CD8-positive, alpha-beta memory T cell (primary cell): ENCODE measurements at regions not wholly inside any gene's neighbourhood (a gene's known extent, or its start where the extent isn't known, plus 50 kb on each side); places are given as distances from the start of the nearest gene placed in this dataset.

ENCODE experiments used
- CTCF ChIA-PET: fragments of 350-600 bp; sonication (Branson Sonifier 250); formaldehyde crosslinking; loops from one replicate; lab custom pipeline; 2021; ENCODE audit warnings: antibody characterized with exemption; lab: Charles Lee
- POLR2A ChIA-PET: fragments of 350-600 bp; sonication (Branson Sonifier 250); formaldehyde crosslinking; loops from one replicate; lab custom pipeline; 2021; ENCODE audit warnings: antibody characterized with exemption; lab: Charles Lee
- DNase-seq, 5 donors: peaks; one replicate each; pipeline versions ENCODE4 v3.0.0 to v3.0.0-alpha.2; 2020 to 2022; ENCODE audit warnings: mixed read lengths in 1 of 5
- H3K27ac ChIP-seq: one replicate; pipeline ENCODE4 v1.7.0; 2013; ENCODE audit warnings: low read depth, mild to moderate bottlenecking, low read length, moderate library complexity
- H3K27me3 ChIP-seq: 2 replicates; pipeline ENCODE4 v1.7.0; 2013; ENCODE audit warnings: low read length, mild to moderate bottlenecking; ENCODE audit not compliant: insufficient read depth, poor library complexity, severe bottlenecking
- H3K36me3 ChIP-seq: 2 replicates; pipeline ENCODE4 v1.7.0; 2013; ENCODE audit warnings: mild to moderate bottlenecking, low read length, moderate library complexity; ENCODE audit not compliant: insufficient read depth
- H3K4me1 ChIP-seq: 2 replicates; pipeline ENCODE4 v1.7.0; 2013; ENCODE audit warnings: mild to moderate bottlenecking, low read length, moderate library complexity; ENCODE audit not compliant: insufficient read depth
- H3K4me3 ChIP-seq: 2 replicates; pipeline ENCODE4 v1.7.0; 2013; ENCODE audit warnings: mild to moderate bottlenecking, low read length
- H3K9me3 ChIP-seq: 2 replicates; pipeline ENCODE4 v1.7.0; 2013; ENCODE audit warnings: mild to moderate bottlenecking, low read length
- H3K27ac Mint-ChIP-seq, 8 donors: one replicate each; pipeline ENCODE4 v1.8.0; 2020 to 2021; ENCODE audit warnings: mixed read lengths in 8 of 8, mild to moderate bottlenecking in 6 of 8, inconsistent platforms in 3 of 8, moderate library complexity in 3 of 8
- H3K27me3 Mint-ChIP-seq, 2 donors: one replicate each; pipeline ENCODE4 v1.8.0; 2020 to 2021; ENCODE audit warnings: mixed read lengths in 2 of 2, mild to moderate bottlenecking in 1 of 2, moderate library complexity in 1 of 2
- H3K36me3 Mint-ChIP-seq, 3 donors: one replicate each; pipeline ENCODE4 v1.8.0; 2020 to 2021; ENCODE audit warnings: mixed read lengths in 3 of 3, inconsistent platforms in 1 of 3, mild to moderate bottlenecking in 1 of 3
- H3K4me1 Mint-ChIP-seq, 3 donors: one replicate each; pipeline ENCODE4 v1.8.0; 2020 to 2021; ENCODE audit warnings: mixed read lengths in 3 of 3, inconsistent platforms in 1 of 3, mild to moderate bottlenecking in 1 of 3
- H3K4me3 Mint-ChIP-seq, 7 donors: one replicate each; pipeline ENCODE4 v1.8.0; 2020 to 2021; ENCODE audit warnings: mixed read lengths in 7 of 7, mild to moderate bottlenecking in 6 of 7, moderate library complexity in 4 of 7, inconsistent platforms in 2 of 7
- H3K9me3 Mint-ChIP-seq, 5 donors: one replicate each; pipeline ENCODE4 v1.8.0; 2020 to 2022; ENCODE audit warnings: mixed read lengths in 5 of 5, mild to moderate bottlenecking in 3 of 5, moderate library complexity in 2 of 5, inconsistent platforms in 1 of 5

DNA sequence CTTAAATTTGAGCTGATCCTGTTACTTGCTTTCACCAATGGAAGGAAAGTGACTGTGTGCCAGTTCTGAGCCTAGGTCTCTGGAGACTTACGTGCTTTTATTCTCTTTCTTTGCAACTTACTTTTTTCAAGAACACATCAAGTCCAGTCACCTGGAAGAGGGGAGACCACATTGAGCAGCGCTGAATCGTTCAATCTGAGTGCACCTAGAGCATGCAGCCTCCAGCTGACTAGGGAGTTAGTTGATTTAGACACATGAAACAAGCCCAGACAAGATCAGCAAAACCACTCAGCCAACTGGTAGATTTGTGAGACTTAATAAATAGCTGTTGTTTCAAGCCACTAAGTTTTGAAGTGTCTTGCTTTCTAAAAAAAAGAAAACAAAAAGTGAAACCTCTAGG is 1014.8 kb upstream of the FBXO33 start:
- Mint-ChIP-seq H3K4me3 (no peak overlapping the region), H3K27ac (no peak overlapping the region), H3K9me3 (peaks cover 0 to 11% (median 0%) of the 10 kb centered on the region in 5 donors), H3K36me3 (peaks cover 0 to 2% (median 0%) of the 10 kb centered on the region in 3 donors), H3K27me3 (no peaks in the 10 kb centered on the region), H3K4me1 (no peaks in the 10 kb centered on the region)
- no peak overlapping the region for H3K4me3 ChIP-seq
- H3K4me1 ChIP-seq: no peaks in the 10 kb centered on the region
- POLR2A ChIA-PET: no interaction called here
- no peaks in the 10 kb centered on the region for H3K9me3 ChIP-seq
- no peaks in the 10 kb centered on the region for H3K27me3 ChIP-seq
- H3K36me3 ChIP-seq: no peaks in the 10 kb centered on the region
- CTCF ChIA-PET: no interaction called here
- H3K27ac ChIP-seq: no peak overlapping the region
- DNase-seq: no peak

DNA sequence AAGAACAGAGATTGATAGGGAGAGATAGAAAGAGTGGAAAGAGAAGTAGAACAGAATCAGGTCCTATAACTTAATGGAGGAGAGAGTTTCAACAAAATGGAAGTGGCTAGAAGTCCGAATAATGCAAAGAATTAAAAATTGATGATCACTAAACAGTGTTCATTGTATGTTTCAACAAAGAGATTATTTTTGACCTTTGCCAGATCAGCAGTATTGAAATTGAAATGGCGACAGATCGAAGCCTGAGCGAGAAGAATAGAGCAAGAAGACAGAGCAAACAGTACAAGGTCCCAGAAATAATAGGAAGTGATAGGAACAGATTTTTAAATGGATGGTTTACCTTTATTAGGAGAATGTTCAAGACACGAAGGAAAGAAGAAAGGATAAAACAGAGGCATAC is 1012.8 kb upstream of the FBXO33 start:
- ChIA-PET POLR2A (no interaction called here), CTCF (no interaction called here)
- H3K27ac ChIP-seq: no peak overlapping the region
- no peaks in the 10 kb centered on the region for H3K36me3 ChIP-seq
- H3K4me3 ChIP-seq: no peak overlapping the region
- peaks cover 0 to 2% (median 0%) of the 10 kb centered on the region in 3 donors for H3K36me3 Mint-ChIP-seq
- no peak overlapping the region for H3K27ac Mint-ChIP-seq
- no peak for DNase-seq
- H3K9me3 Mint-ChIP-seq: peaks cover 0 to 11% (median 0%) of the 10 kb centered on the region in 5 donors
- H3K27me3 ChIP-seq: no peaks in the 10 kb centered on the region
- no peaks in the 10 kb centered on the region for H3K27me3 Mint-ChIP-seq
- no peak overlapping the region for H3K4me3 Mint-ChIP-seq
- H3K4me1 ChIP-seq: no peaks in the 10 kb centered on the region
- no peaks in the 10 kb centered on the region for H3K9me3 ChIP-seq
- no peaks in the 10 kb centered on the region for H3K4me1 Mint-ChIP-seq

- H3K27ac Mint-ChIP-seq: no peak overlapping the region
- H3K36me3 ChIP-seq: no peaks in the 10 kb centered on the region
- H3K27ac ChIP-seq: no peak overlapping the region
- no peak for DNase-seq
- CTCF ChIA-PET: no interaction called here
- H3K4me1 ChIP-seq: no peaks in the 10 kb centered on the region
- H3K27me3 ChIP-seq: no peaks in the 10 kb centered on the region
- peaks cover 0 to 2% (median 0%) of the 10 kb centered on the region in 5 donors for H3K9me3 Mint-ChIP-seq
- no peaks in the 10 kb centered on the region for H3K9me3 ChIP-seq
- POLR2A ChIA-PET: no interaction called here
- H3K36me3 Mint-ChIP-seq: no peaks in the 10 kb centered on the region
- H3K27me3 Mint-ChIP-seq: no peaks in the 10 kb centered on the region
- no peaks in the 10 kb centered on the region for H3K4me1 Mint-ChIP-seq
- H3K4me3 Mint-ChIP-seq: no peak overlapping the region
- no peak overlapping the region for H3K4me3 ChIP-seq
Observed at GRCh38 chr14:40436551-40436950, 1004.3 kb upstream of the FBXO33 start.

GRCh38 chr14:40417777-40418401 is 985.7 kb upstream of the FBXO33 start:
- Mint-ChIP-seq H3K36me3 (no peaks in the 10 kb centered on the region), H3K9me3 (peaks cover 0 to 4% (median 0%) of the 10 kb centered on the region in 5 donors), H3K4me3 (no peak overlapping the region), H3K4me1 (no peaks in the 10 kb centered on the region), H3K27me3 (peaks cover 0 to 2% of the 10 kb centered on the region in 2 donors), H3K27ac (no peak overlapping the region)
- Histone ChIP-seq H3K4me3 (no peak overlapping the region), H3K4me1 (no peaks in the 10 kb centered on the region), H3K9me3 (no peaks in the 10 kb centered on the region), H3K27me3 (no peaks in the 10 kb centered on the region), H3K27ac (no peak overlapping the region), H3K36me3 (no peaks in the 10 kb centered on the region)
- CTCF ChIA-PET: no interaction called here
- DNase-seq: no peak
- POLR2A ChIA-PET: no interaction called here

DNA sequence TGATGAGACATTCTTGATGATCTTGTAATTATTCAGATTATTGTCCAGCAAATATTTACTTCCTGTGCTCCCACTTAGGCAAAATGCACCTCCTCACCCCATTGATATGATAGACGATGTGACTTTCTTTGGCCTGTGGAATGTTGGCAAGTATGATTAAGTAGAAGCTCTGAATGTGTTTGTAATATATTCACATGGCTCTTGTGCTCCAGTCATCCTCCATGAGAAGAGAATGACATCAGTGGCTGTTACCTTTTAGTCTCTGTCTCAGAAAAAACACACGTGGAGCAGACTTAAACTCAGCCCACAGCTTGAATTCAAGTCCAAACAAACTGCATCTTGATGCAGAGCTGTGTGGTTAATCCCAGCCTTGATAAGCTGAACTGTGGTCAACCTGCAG is 984.3 kb upstream of the FBXO33 start:
- Histone ChIP-seq H3K4me1 (no peaks in the 10 kb centered on the region), H3K27ac (no peak overlapping the region), H3K9me3 (no peaks in the 10 kb centered on the region), H3K4me3 (no peak overlapping the region), H3K36me3 (no peaks in the 10 kb centered on the region), H3K27me3 (no peaks in the 10 kb centered on the region)
- Mint-ChIP-seq H3K27me3 (peaks cover 0 to 2% of the 10 kb centered on the region in 2 donors), H3K36me3 (no peaks in the 10 kb centered on the region), H3K27ac (no peak overlapping the region), H3K9me3 (peaks cover 0 to 4% (median 0%) of the 10 kb centered on the region in 5 donors), H3K4me3 (no peak overlapping the region), H3K4me1 (no peaks in the 10 kb centered on the region)
- ChIA-PET CTCF (no interaction called here), POLR2A (no interaction called here)
- no peak for DNase-seq

DNA sequence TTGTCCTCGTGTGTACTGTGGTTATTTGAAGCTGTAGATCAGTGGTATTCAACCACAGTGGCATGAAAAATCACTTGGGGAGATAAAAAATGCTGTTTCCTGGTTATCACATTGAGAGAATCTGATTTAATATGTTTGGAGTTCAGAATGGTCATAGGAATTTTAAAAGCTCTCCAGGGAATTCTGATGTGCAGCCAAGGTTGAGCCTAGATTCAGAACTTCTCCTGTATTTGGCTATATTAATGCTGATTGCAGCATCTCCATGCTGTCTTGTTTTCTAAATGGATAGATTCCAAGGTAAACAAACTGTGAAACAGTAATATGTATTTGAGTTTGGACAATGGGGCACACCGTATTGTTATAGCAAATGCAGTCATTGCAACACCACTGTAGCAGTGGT is 982.2 kb upstream of the FBXO33 start:
- POLR2A ChIA-PET: no interaction called here

GRCh38 chr14:40413136-40413535 is 980.9 kb upstream of the FBXO33 start:
- Mint-ChIP-seq H3K9me3 (peaks cover 4 to 7% (median 5%) of the 10 kb centered on the region in 5 donors), H3K36me3 (no peaks in the 10 kb centered on the region), H3K4me1 (no peaks in the 10 kb centered on the region), H3K27me3 (peaks cover 0 to 2% of the 10 kb centered on the region in 2 donors), H3K27ac (no peak overlapping the region), H3K4me3 (no peak overlapping the region)
- no peak for DNase-seq
- Histone ChIP-seq H3K27me3 (no peaks in the 10 kb centered on the region), H3K27ac (no peak overlapping the region), H3K4me1 (no peaks in the 10 kb centered on the region), H3K9me3 (no peaks in the 10 kb centered on the region), H3K4me3 (no peak overlapping the region), H3K36me3 (no peaks in the 10 kb centered on the region)
- CTCF ChIA-PET: no interaction called here
- POLR2A ChIA-PET: no interaction called here

More for the DNA sequence above, 982.2 kb upstream of the FBXO33 start:
- no peaks in the 10 kb centered on the region for H3K4me1 ChIP-seq
- CTCF ChIA-PET: no interaction called here
- Mint-ChIP-seq H3K27me3 (peaks cover 0 to 2% of the 10 kb centered on the region in 2 donors), H3K4me3 (no peak overlapping the region), H3K4me1 (no peaks in the 10 kb centered on the region), H3K27ac (no peak overlapping the region), H3K36me3 (no peaks in the 10 kb centered on the region), H3K9me3 (peaks cover 0 to 6% (median 4%) of the 10 kb centered on the region in 5 donors)
- no peak overlapping the region for H3K27ac ChIP-seq
- H3K9me3 ChIP-seq: no peaks in the 10 kb centered on the region
- no peak overlapping the region for H3K4me3 ChIP-seq
- no peaks in the 10 kb centered on the region for H3K36me3 ChIP-seq
- no peaks in the 10 kb centered on the region for H3K27me3 ChIP-seq
- DNase-seq: no peak

DNA sequence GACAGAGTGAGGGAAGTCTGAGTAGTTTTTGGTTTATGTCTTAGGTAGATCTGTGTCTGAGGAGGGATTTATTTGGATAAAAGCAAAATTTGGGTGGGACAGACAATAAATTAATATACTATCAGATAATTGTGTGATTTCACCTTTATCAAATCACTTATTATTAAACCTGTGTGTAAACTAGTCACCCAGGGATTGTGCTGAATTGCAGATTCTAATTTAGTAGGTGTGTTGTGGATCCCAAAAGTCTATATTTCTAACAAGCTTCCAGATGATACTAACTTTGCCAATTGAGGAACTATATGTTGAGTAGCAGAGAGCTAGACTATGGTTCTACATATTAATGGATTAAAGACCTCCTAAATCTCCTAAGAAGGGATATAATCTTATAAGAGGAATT is 978.5 kb upstream of the FBXO33 start:
- POLR2A ChIA-PET: no interaction called here
- no peaks in the 10 kb centered on the region for H3K27me3 ChIP-seq
- Mint-ChIP-seq H3K36me3 (peaks cover 0 to 2% (median 0%) of the 10 kb centered on the region in 3 donors), H3K27me3 (no peaks in the 10 kb centered on the region), H3K4me1 (no peaks in the 10 kb centered on the region), H3K27ac (no peak overlapping the region), H3K9me3 (peaks cover 10 to 21% (median 19%) of the 10 kb centered on the region in 5 donors), H3K4me3 (no peak overlapping the region)
- CTCF ChIA-PET: no interaction called here
- H3K9me3 ChIP-seq: no peaks in the 10 kb centered on the region
- H3K4me3 ChIP-seq: no peak overlapping the region
- no peak overlapping the region for H3K27ac ChIP-seq
- DNase-seq: no peak
- no peaks in the 10 kb centered on the region for H3K4me1 ChIP-seq
- H3K36me3 ChIP-seq: no peaks in the 10 kb centered on the region
